Activated CD4-positive, alpha-beta T cell treated with anti-CD3 and anti-CD28 coated beads for 36 hours (primary cell): ENCODE measurements at regions not wholly inside any gene's neighbourhood (a gene's known extent, or its start where the extent isn't known, plus 50 kb on each side); places are given as distances from the start of the nearest gene placed in this dataset.

Source experiments
- ATAC-seq: fragments of 200-7000 bp; cut with Tn5 transposase; one replicate; pipeline ENCODE4 v1.10.0; 2021; ENCODE audit warnings: mild to moderate bottlenecking, moderate library complexity
- CTCF ChIA-PET: fragments of 350-600 bp; sonication (Branson Sonifier 250); formaldehyde crosslinking; loops from one replicate; lab custom pipeline; 2021; ENCODE audit warnings: antibody characterized with exemption; lab: Charles Lee
- POLR2A ChIA-PET: fragments of 350-600 bp; sonication (Branson Sonifier 250); formaldehyde crosslinking; loops from one replicate; lab custom pipeline; 2021; ENCODE audit warnings: antibody characterized with exemption, inconsistent platforms; lab: Charles Lee
- DNase-seq: peaks from one replicate; pipeline ENCODE4 v3.0.0-alpha.2; 2020
- H3K27ac Mint-ChIP-seq: one replicate; pipeline ENCODE4 v1.8.0; 2021; ENCODE audit warnings: mixed read lengths
- H3K27me3 Mint-ChIP-seq: one replicate; pipeline ENCODE4 v1.8.0; 2021; ENCODE audit warnings: mixed read lengths
- H3K36me3 Mint-ChIP-seq: one replicate; pipeline ENCODE4 v1.8.0; 2021; ENCODE audit warnings: low read depth, mixed read lengths
- H3K4me1 Mint-ChIP-seq: one replicate; pipeline ENCODE4 v1.8.0; 2021; ENCODE audit warnings: mixed read lengths
- H3K4me3 Mint-ChIP-seq: one replicate; pipeline ENCODE4 v1.8.0; 2021; ENCODE audit warnings: mild to moderate bottlenecking, moderate library complexity, mixed read lengths
- H3K9me3 Mint-ChIP-seq: one replicate; pipeline ENCODE4 v1.8.0; 2021; ENCODE audit warnings: low read depth, mixed read lengths
- intact Hi-C, 2 experiments: fragments of 100-400 bp; cut with DNase I in 1 of 2; cut with micrococcal nuclease in 1 of 2; formaldehyde crosslinking; loops; one replicate each; pipeline versions ENCODE4 v1.14.2 to v1.15.1; 2022 to 2024; cut with DNase I, micrococcal nuclease

DNA sequence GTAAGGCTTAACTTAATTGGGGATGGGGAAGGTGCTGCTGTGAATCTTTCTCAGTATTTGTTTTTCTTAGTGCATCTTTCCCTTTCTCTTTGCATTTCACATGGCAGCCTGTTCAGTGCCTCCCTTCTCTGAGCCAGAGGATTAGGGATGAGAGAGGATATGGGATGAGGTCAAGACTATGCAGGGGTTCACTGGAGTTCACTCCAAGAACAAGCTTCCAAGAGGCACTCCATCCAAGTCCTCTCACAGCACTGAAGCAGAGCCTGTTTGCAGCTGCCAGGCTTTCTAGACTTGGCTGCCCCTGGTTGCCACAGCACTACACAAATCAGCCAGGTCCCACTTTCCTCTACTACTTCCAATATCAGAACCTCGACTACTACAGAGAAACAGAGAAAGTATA is 80.3 kb upstream of the GYPC start:
- H3K4me1 Mint-ChIP-seq, result no peaks in the 10 kb centered on the region
- H3K27me3 Mint-ChIP-seq, result peaks cover 2% of the 10 kb centered on the region
- POLR2A ChIA-PET, result no interaction called here
- no peaks in the 10 kb centered on the region for H3K36me3 Mint-ChIP-seq
- no peak overlapping the region for H3K4me3 Mint-ChIP-seq
- ATAC-seq, result no peak
- H3K9me3 Mint-ChIP-seq, result no peaks in the 10 kb centered on the region
- DNase-seq, result no peak
- no peak overlapping the region for H3K27ac Mint-ChIP-seq
- CTCF ChIA-PET, result no interaction called here
- intact Hi-C loops, result no loop called here

DNA sequence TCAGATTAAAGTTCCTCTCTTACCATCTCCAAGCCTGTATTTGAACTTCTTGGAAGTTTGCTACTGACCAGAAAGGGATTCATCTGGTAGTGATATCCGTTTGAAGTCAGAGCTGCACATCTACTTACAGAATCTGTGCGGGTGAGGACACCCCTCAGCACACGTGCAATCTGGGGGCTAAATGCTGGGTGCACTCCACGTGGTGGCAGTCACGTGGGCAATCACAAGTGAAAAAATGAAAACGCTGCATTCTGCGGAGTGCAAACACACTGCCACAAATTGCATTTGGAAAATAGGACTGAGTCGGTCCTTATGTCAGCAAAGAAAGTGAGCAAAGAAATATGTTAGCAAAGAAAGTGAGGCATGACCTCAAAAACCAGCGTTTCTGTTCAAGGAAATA is 76.1 kb upstream of the GYPC start:
- intact Hi-C loops, result no loop called here

DNA sequence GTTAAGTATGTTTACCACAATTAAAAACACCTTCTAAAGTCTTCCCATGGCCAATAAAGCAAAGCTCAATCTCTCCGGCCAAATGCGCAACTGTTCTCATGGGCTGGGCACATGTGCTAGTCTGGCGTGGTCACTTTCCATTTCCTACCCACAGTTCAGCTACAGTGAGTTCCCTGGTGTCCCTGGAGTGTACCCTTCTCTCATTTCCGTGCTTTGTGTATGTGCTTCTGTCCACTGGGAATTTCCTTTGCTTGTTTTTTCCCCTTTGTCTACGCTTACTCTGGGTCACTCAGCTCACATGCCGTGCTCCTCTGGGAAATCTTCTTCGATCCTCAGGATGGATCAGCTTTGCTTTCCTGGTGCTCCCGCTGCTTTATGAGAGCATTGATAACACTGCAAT is 69.6 kb upstream of the GYPC start:
- H3K9me3 Mint-ChIP-seq, result no peaks in the 10 kb centered on the region
- ATAC-seq, result no peak
- no peak for DNase-seq
- ChIA-PET POLR2A (no interaction called here), CTCF (no interaction called here)
- intact Hi-C loops, result no loop called here
- H3K4me1 Mint-ChIP-seq, result no peaks in the 10 kb centered on the region
- H3K36me3 Mint-ChIP-seq, result no peaks in the 10 kb centered on the region
- no peak overlapping the region for H3K27ac Mint-ChIP-seq
- H3K4me3 Mint-ChIP-seq, result no peak overlapping the region
- H3K27me3 Mint-ChIP-seq, result peaks cover 8% of the 10 kb centered on the region

More for the DNA sequence above, 76.1 kb upstream of the GYPC start:
- no peak for DNase-seq
- ChIA-PET CTCF (no interaction called here), POLR2A (no interaction called here)
- Mint-ChIP-seq H3K4me3 (no peak overlapping the region), H3K27me3 (peaks cover 2% of the 10 kb centered on the region), H3K36me3 (no peaks in the 10 kb centered on the region), H3K4me1 (no peaks in the 10 kb centered on the region), H3K9me3 (no peaks in the 10 kb centered on the region), H3K27ac (no peak overlapping the region)
- ATAC-seq, result no peak

DNA sequence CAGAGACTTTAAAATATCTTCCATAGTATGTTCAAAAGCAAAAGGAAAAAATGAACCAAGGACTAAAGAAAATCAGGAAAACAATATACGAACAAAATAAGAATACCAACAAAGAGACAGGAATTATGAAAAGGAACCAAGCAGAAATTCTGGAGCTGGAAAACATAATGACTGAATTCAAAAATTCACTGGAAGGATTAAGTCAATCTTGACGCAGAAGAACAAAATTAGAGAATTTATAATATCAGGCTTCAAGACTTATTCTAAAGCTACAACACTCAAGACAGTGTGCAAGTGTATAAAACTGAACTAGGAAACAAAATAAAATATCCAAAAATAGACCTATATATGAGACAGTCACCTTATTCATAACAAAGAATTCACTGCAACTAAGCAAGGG is 56.9 kb upstream of the GYPC start:
- POLR2A ChIA-PET, result no interaction called here
- CTCF ChIA-PET, result interaction anchor here (0.8 kb wide), 1 partner anchor 71 kb away, joined by 3 read pairs; no protein-coding TSS in a partner anchor
- DNase-seq, result no peak
- H3K27me3 Mint-ChIP-seq, result peaks cover 3% of the 10 kb centered on the region
- H3K27ac Mint-ChIP-seq, result no peak overlapping the region
- no peaks in the 10 kb centered on the region for H3K4me1 Mint-ChIP-seq
- H3K9me3 Mint-ChIP-seq, result peaks cover 23% of the 10 kb centered on the region
- no peak for ATAC-seq
- peaks cover 6% of the 10 kb centered on the region for H3K36me3 Mint-ChIP-seq
- no peak overlapping the region for H3K4me3 Mint-ChIP-seq
- intact Hi-C loops, result no loop called here

DNA sequence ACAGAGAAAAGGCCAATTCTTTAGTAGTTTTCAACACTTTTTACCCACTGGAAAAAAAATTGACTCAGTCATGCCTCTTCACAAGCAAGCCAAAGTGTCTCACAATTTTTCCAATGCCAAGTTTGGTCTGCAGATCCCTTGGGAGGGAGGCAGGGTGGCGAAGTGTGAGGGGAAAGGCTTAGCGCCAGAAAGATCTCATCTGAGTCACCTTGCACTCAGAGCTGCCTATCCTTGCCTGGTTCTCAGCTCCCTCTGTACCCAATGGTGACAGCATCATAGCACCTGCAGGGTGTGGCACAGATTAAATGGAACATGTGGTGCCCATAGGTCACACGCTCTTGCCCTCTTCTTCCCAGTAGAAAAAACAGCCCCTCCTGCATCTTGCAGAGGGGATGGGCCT is 55.2 kb upstream of the GYPC start:
- CTCF ChIA-PET, result no interaction called here
- POLR2A ChIA-PET, result no interaction called here
- H3K36me3 Mint-ChIP-seq, result peaks cover 17% of the 10 kb centered on the region
- H3K4me3 Mint-ChIP-seq, result no peak overlapping the region
- no peaks in the 10 kb centered on the region for H3K4me1 Mint-ChIP-seq
- no peak overlapping the region for H3K27ac Mint-ChIP-seq
- no peak for ATAC-seq
- intact Hi-C loops, result no loop called here
- peaks cover 35% of the 10 kb centered on the region for H3K9me3 Mint-ChIP-seq
- H3K27me3 Mint-ChIP-seq, result peaks cover 6% of the 10 kb centered on the region
- no peak for DNase-seq

DNA sequence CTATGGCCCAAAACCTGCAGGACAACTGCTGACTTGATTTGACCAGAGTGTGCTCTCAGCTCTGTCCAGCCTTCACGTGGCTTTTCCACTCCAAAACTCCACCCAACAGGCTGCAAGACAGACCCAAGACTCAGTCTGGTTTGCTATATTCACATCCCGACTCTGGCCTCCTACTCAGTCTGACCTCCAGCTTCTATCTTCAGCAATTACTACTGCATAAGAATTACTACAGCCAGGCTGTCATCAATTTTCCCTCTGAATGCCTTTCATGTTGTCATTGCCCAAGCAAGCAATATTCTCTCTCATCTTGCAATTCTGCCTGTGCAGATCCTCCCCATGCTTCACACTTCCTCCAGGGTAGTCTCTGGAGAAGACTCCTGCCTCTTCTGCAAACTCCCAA is 53.6 kb upstream of the GYPC start:
- Mint-ChIP-seq H3K27me3 (peaks cover 6% of the 10 kb centered on the region), H3K27ac (no peak overlapping the region), H3K4me3 (no peak overlapping the region), H3K4me1 (no peaks in the 10 kb centered on the region), H3K9me3 (peaks cover 39% of the 10 kb centered on the region), H3K36me3 (peaks cover 17% of the 10 kb centered on the region)
- ATAC-seq (no peak), DNase-seq (no peak)
- CTCF ChIA-PET, result no interaction called here
- POLR2A ChIA-PET, result no interaction called here
- intact Hi-C loops, result no loop called here
